ENCODE measurements at regions not wholly inside any gene's neighbourhood (a gene's known extent, or its start where the extent isn't known, plus 50 kb on each side); places are given as distances from the start of the nearest gene placed in this dataset.
"Not testable (repeated sequence)": the region's sequence is repeated elsewhere in the genome, so short reads cannot be mapped to it uniquely, and the experiment has no call there.

GRCh38 chr1:191707288-191707687, 451.0 kb upstream of the RGS18 start:
- TF ChIP-seq CTCF (IDR thresholded peaks at IDR 0.05; ENCODE audit: low read depth, low read length), result no peak
- TF ChIP-seq POLR2A (IDR thresholded peaks at IDR 0.05; ENCODE audit: extremely low read depth, insufficient read length), result no peak
- TF ChIP-seq MAX (IDR thresholded peaks at IDR 0.05; ENCODE audit: low read depth, low read length), result no peak
- TF ChIP-seq MYC (IDR thresholded peaks at IDR 0.05; ENCODE audit: low read depth, low read length), result no peak
- no peak for DNase-seq (ENCODE audit: low read depth)
- no peak overlapping the region for H3K4me3 ChIP-seq (ENCODE audit: low read depth, low read length)

- no peak overlapping the region for H3K4me3 ChIP-seq (ENCODE audit: low read depth, low read length)
- TF ChIP-seq CTCF (IDR thresholded peaks at IDR 0.05; ENCODE audit: low read depth, low read length) (no peak), POLR2A (IDR thresholded peaks at IDR 0.05; ENCODE audit: extremely low read depth, insufficient read length) (no peak), MAX (IDR thresholded peaks at IDR 0.05; ENCODE audit: low read depth, low read length) (no peak), MYC (IDR thresholded peaks at IDR 0.05; ENCODE audit: low read depth, low read length) (no peak)
- no peak for DNase-seq (ENCODE audit: low read depth)
These were observed 449.0 kb upstream of the RGS18 start for GRCh38 chr1:191709215-191709614.

- H3K4me3 ChIP-seq (ENCODE audit: low read depth, low read length), result no peak overlapping the region
- TF ChIP-seq MAX (IDR thresholded peaks at IDR 0.05; ENCODE audit: low read depth, low read length), result no peak
- no peak for TF ChIP-seq CTCF (IDR thresholded peaks at IDR 0.05; ENCODE audit: low read depth, low read length)
- no peak for TF ChIP-seq MYC (IDR thresholded peaks at IDR 0.05; ENCODE audit: low read depth, low read length)
- no peak for TF ChIP-seq POLR2A (IDR thresholded peaks at IDR 0.05; ENCODE audit: extremely low read depth, insufficient read length)
- DNase-seq (ENCODE audit: low read depth), result no peak
These were observed 446.3 kb upstream of the RGS18 start for GRCh38 chr1:191711961-191712360.

- TF ChIP-seq MAX (IDR thresholded peaks at IDR 0.05; ENCODE audit: low read depth, low read length), result no peak
- no peak for TF ChIP-seq POLR2A (IDR thresholded peaks at IDR 0.05; ENCODE audit: extremely low read depth, insufficient read length)
- TF ChIP-seq CTCF (IDR thresholded peaks at IDR 0.05; ENCODE audit: low read depth, low read length), result no peak
- no peak for TF ChIP-seq MYC (IDR thresholded peaks at IDR 0.05; ENCODE audit: low read depth, low read length)
- no peak overlapping the region for H3K4me3 ChIP-seq (ENCODE audit: low read depth, low read length)
These were observed 443.4 kb upstream of the RGS18 start for GRCh38 chr1:191714845-191715244.

GRCh38 chr1:191729742-191730141, 428.5 kb upstream of the RGS18 start:
- DNase-seq (ENCODE audit: low read depth), result no peak
- H3K4me3 ChIP-seq (ENCODE audit: low read depth, low read length), result no peak overlapping the region
- TF ChIP-seq POLR2A (IDR thresholded peaks at IDR 0.05; ENCODE audit: extremely low read depth, insufficient read length), result no peak
- no peak for TF ChIP-seq CTCF (IDR thresholded peaks at IDR 0.05; ENCODE audit: low read depth, low read length)
- TF ChIP-seq MYC (IDR thresholded peaks at IDR 0.05; ENCODE audit: low read depth, low read length), result no peak
- TF ChIP-seq MAX (IDR thresholded peaks at IDR 0.05; ENCODE audit: low read depth, low read length), result no peak

More at GRCh38 chr1:191714845-191715244, 443.4 kb upstream of the RGS18 start:
- no peak for DNase-seq (ENCODE audit: low read depth)

- not testable (repeated sequence) for H3K4me3 ChIP-seq (ENCODE audit: low read depth, low read length); DNase-seq (ENCODE audit: low read depth)
These were observed 426.5 kb upstream of the RGS18 start for GRCh38 chr1:191731608-191732302.

Measured in NB4 (cell line).